22Rv1 (cell line): ENCODE measurements at regions not wholly inside any gene's neighbourhood (a gene's known extent, or its start where the extent isn't known, plus 50 kb on each side); places are given as distances from the start of the nearest gene placed in this dataset.

Experiments
- H3K27ac ChIP-seq: fragments of 450-650 bp; 2 replicates; pipeline ENCODE4 v1.5.1; 2017
- CTCF ChIP-seq: fragments of 450-650 bp; IDR thresholded peaks from 2 replicates; pipeline ENCODE4 v1.5.1; 2017; ENCODE audit warnings: mild to moderate bottlenecking
- ZFX ChIP-seq: fragments of 450-650 bp; IDR thresholded peaks from 2 replicates; pipeline ENCODE4 v1.6.1; 2017; ENCODE audit warnings: antibody characterized with exemption, borderline replicate concordance

GRCh38 chr6:113363866-113364265 lies 493.3 kb upstream of the MARCKS start:
- no peak overlapping the region for H3K27ac ChIP-seq
- TF ChIP-seq CTCF (no peak), ZFX (no peak)

- H3K27ac ChIP-seq = no peak overlapping the region
- TF ChIP-seq CTCF (no peak), ZFX (no peak)
Observed at GRCh38 chr6:113364766-113365165, 492.4 kb upstream of the MARCKS start.

GRCh38 chr6:113365191-113365590 lies 492.0 kb upstream of the MARCKS start:
- no peak overlapping the region for H3K27ac ChIP-seq
- TF ChIP-seq CTCF (no peak), ZFX (no peak)

GRCh38 chr6:113366505-113366904 lies 490.6 kb upstream of the MARCKS start:
- H3K27ac ChIP-seq = no peak overlapping the region
- TF ChIP-seq CTCF (no peak), ZFX (no peak)

- no peak for TF ChIP-seq ZFX
- no peak for TF ChIP-seq CTCF
Observed at GRCh38 chr6:113370508-113371502, 486.3 kb upstream of the MARCKS start.

GRCh38 chr6:113375466-113375865 lies 481.7 kb upstream of the MARCKS start:
- peak overlapping the region; percentile 36 for H3K27ac ChIP-seq

More at GRCh38 chr6:113370508-113371502, 486.3 kb upstream of the MARCKS start:
- no peak overlapping the region for H3K27ac ChIP-seq

- no peak for TF ChIP-seq CTCF
- TF ChIP-seq ZFX = no peak
- peak overlapping the region; percentile 36 for H3K27ac ChIP-seq
Observed at GRCh38 chr6:113375950-113376846, 480.9 kb upstream of the MARCKS start.
